Smooth muscle cell of the brain vasculature (primary cell): ENCODE measurements at regions not wholly inside any gene's neighbourhood (a gene's known extent, or its start where the extent isn't known, plus 50 kb on each side); places are given as distances from the start of the nearest gene placed in this dataset.
"Not testable (repeated sequence)": the region's sequence is repeated elsewhere in the genome, so short reads cannot be mapped to it uniquely, and the experiment has no call there.

Experiments used
- DNase-seq: peaks from one replicate; pipeline ENCODE4 v3.0.0-alpha.2; 2012; ENCODE audit warnings: low read depth, low spot score

- no peak for DNase-seq
Measured at GRCh38 chr4:74544655-74545361, 99.9 kb downstream of the AREG start.

- DNase-seq = no peak
Measured at GRCh38 chr4:74545448-74545847, 100.5 kb downstream of the AREG start.

- DNase-seq = no peak
Measured at GRCh38 chr4:74546057-74546456, 101.1 kb downstream of the AREG start.

- DNase-seq = no peak
Measured at GRCh38 chr4:74547042-74547441, 102.1 kb downstream of the AREG start.

- no peak for DNase-seq
Measured at GRCh38 chr4:74548561-74548960, 103.6 kb downstream of the AREG start.

GRCh38 chr4:74549936-74550335 lies 105.0 kb downstream of the AREG start:
- no peak for DNase-seq

GRCh38 chr4:74555231-74555630 lies 110.3 kb downstream of the AREG start:
- DNase-seq = no peak

- no peak for DNase-seq
Measured at GRCh38 chr4:74555843-74556242, 110.9 kb downstream of the AREG start.

- DNase-seq = no peak
Measured at GRCh38 chr4:74559853-74560252, 114.9 kb downstream of the AREG start.

- no peak for DNase-seq
Measured at GRCh38 chr4:74567981-74568380, 123.0 kb downstream of the AREG start.

GRCh38 chr4:74570095-74570494 lies 125.2 kb downstream of the AREG start:
- no peak for DNase-seq

- no peak for DNase-seq
Measured at GRCh38 chr4:74578329-74578728, 133.4 kb downstream of the AREG start.

- not testable (repeated sequence) for DNase-seq
Measured at GRCh38 chr4:74578865-74579264, 133.9 kb downstream of the AREG start.

GRCh38 chr4:74583089-74583700 lies 138.3 kb downstream of the AREG start:
- no peak for DNase-seq

GRCh38 chr4:74583757-74584156 lies 138.8 kb downstream of the AREG start:
- DNase-seq = no peak

GRCh38 chr4:74588350-74588749 lies 143.4 kb downstream of the AREG start:
- DNase-seq = no peak

- no peak for DNase-seq
Measured at GRCh38 chr4:74590476-74590875, 145.5 kb downstream of the AREG start.

GRCh38 chr4:74598611-74599325 lies 153.8 kb downstream of the AREG start:
- DNase-seq = no peak

GRCh38 chr4:74603186-74603585 lies 158.2 kb downstream of the AREG start:
- no peak for DNase-seq

- no peak for DNase-seq
Measured at GRCh38 chr4:74608151-74608949, 163.4 kb downstream of the AREG start.

GRCh38 chr4:74610491-74610890 lies 165.6 kb downstream of the AREG start:
- DNase-seq = no peak

- no peak for DNase-seq
Measured at GRCh38 chr4:74612837-74613236, 167.9 kb downstream of the AREG start.
